ENCODE measurements at regions not wholly inside any gene's neighbourhood (a gene's known extent, or its start where the extent isn't known, plus 50 kb on each side); places are given as distances from the start of the nearest gene placed in this dataset.

- TF ChIP-seq CTCF (conservative IDR thresholded peaks at IDR 0.05; ENCODE audit: low read length): no peak
- TF ChIP-seq EZH2phosphoT487 (IDR thresholded peaks at IDR 0.05; ENCODE audit: borderline replicate concordance, low read depth, low read length): no peak
These were observed 424.3 kb downstream of the MBD2 start for GRCh38 chr18:53800171-53800570.
